Urothelium cell line (cell line): ENCODE measurements at regions not wholly inside any gene's neighbourhood (a gene's known extent, or its start where the extent isn't known, plus 50 kb on each side); places are given as distances from the start of the nearest gene placed in this dataset.
A peak's percentile ranks its signal among the peaks of the same experiment; 100 is the strongest.

ENCODE experiments used
- DNase-seq: peaks from one replicate; pipeline ENCODE4 v3.0.0; 2011; ENCODE audit warnings: low spot score, mixed read lengths
- FAIRE-seq: peaks from 2 replicates; lab custom pipeline; 2011; peaks lifted over from hg19 to GRCh38; lab: Jason Lieb, UNC

GRCh38 chr19:31594701-31595100 lies 245.5 kb upstream of the TSHZ3 start:
- DNase-seq (no peak), FAIRE-seq (no peak)

- DNase-seq (no peak), FAIRE-seq (no peak)
These were observed 246.3 kb upstream of the TSHZ3 start for GRCh38 chr19:31595521-31595920.

GRCh38 chr19:31596751-31597150 lies 247.5 kb upstream of the TSHZ3 start:
- DNase-seq (no peak), FAIRE-seq (no peak)

GRCh38 chr19:31597616-31598015 lies 248.4 kb upstream of the TSHZ3 start:
- DNase-seq (no peak), FAIRE-seq (no peak)

GRCh38 chr19:31598730-31599238 lies 249.5 kb upstream of the TSHZ3 start:
- no peak for FAIRE-seq
- no peak for DNase-seq

- DNase-seq = no peak
- no peak for FAIRE-seq
These were observed 251.6 kb upstream of the TSHZ3 start for GRCh38 chr19:31600731-31601295.

- FAIRE-seq (no peak), DNase-seq (no peak)
These were observed 252.6 kb upstream of the TSHZ3 start for GRCh38 chr19:31601855-31602254.

- DNase-seq = no peak
- FAIRE-seq = no peak
These were observed 253.3 kb upstream of the TSHZ3 start for GRCh38 chr19:31602548-31602947.

- DNase-seq (no peak), FAIRE-seq (no peak)
These were observed 255.3 kb upstream of the TSHZ3 start for GRCh38 chr19:31604493-31605040.

- DNase-seq = no peak
- FAIRE-seq = no peak
These were observed 260.8 kb upstream of the TSHZ3 start for GRCh38 chr19:31610018-31610417.

GRCh38 chr19:31611046-31611877 lies 262.0 kb upstream of the TSHZ3 start:
- DNase-seq (no peak), FAIRE-seq (no peak)

GRCh38 chr19:31612873-31613272 lies 263.6 kb upstream of the TSHZ3 start:
- no peak for DNase-seq
- no peak for FAIRE-seq

- DNase-seq = no peak
- no peak for FAIRE-seq
These were observed 264.5 kb upstream of the TSHZ3 start for GRCh38 chr19:31613683-31614219.

GRCh38 chr19:31616031-31616430 lies 266.8 kb upstream of the TSHZ3 start:
- FAIRE-seq = no peak
- peak; percentile 48 for DNase-seq

GRCh38 chr19:31617010-31617585 lies 267.9 kb upstream of the TSHZ3 start:
- FAIRE-seq = no peak
- DNase-seq = no peak

- no peak for FAIRE-seq
- no peak for DNase-seq
These were observed 275.8 kb upstream of the TSHZ3 start for GRCh38 chr19:31625056-31625455.

GRCh38 chr19:31625575-31625974 lies 276.3 kb upstream of the TSHZ3 start:
- FAIRE-seq = no peak
- no peak for DNase-seq

GRCh38 chr19:31626941-31627340 lies 277.7 kb upstream of the TSHZ3 start:
- no peak for DNase-seq
- no peak for FAIRE-seq

GRCh38 chr19:31627620-31628365 lies 278.6 kb upstream of the TSHZ3 start:
- no peak for DNase-seq
- FAIRE-seq = no peak

GRCh38 chr19:31629579-31630363 lies 280.5 kb upstream of the TSHZ3 start:
- DNase-seq (no peak), FAIRE-seq (no peak)
